Fibroblast of lung (primary cell): ENCODE measurements at regions not wholly inside any gene's neighbourhood (a gene's known extent, or its start where the extent isn't known, plus 50 kb on each side); places are given as distances from the start of the nearest gene placed in this dataset.

ENCODE experiments used
- DNase-seq, 2 donors: peaks; one replicate each; pipeline versions ENCODE4 v3.0.0 to v3.0.0-alpha.2; 2010; ENCODE audit warnings: low read depth in 2 of 2
- H2AFZ ChIP-seq: 2 replicates; pipeline ENCODE4 v1.5.1; 2012; ENCODE audit warnings: low read length, control low read depth, inconsistent platforms
- H3K27ac ChIP-seq: 2 replicates; pipeline ENCODE4 v1.5.1; 2011; ENCODE audit warnings: low read length, control low read depth; ENCODE audit not compliant: insufficient read depth
- H3K27me3 ChIP-seq: 2 replicates; pipeline ENCODE4 v1.5.1; 2011; ENCODE audit warnings: mild to moderate bottlenecking, low read length; ENCODE audit not compliant: control insufficient read depth, insufficient read depth
- H3K36me3 ChIP-seq: 2 replicates; pipeline ENCODE4 v1.5.1; 2011; ENCODE audit warnings: low read length; ENCODE audit not compliant: control insufficient read depth, insufficient read depth
- H3K4me1 ChIP-seq: 2 replicates; pipeline ENCODE4 v1.5.1; 2011; ENCODE audit warnings: low read length; ENCODE audit not compliant: control insufficient read depth, insufficient read depth; ENCODE audit errors: extremely low read depth
- H3K4me2 ChIP-seq: 2 replicates; pipeline ENCODE4 v1.5.1; 2011; ENCODE audit warnings: low read length, control low read depth; ENCODE audit not compliant: insufficient read depth; ENCODE audit errors: extremely low read depth
- H3K4me3 ChIP-seq, 4 experiments: fragments of 200-600 bp in 1 of 4; sonication (generic) in 1 of 4; replicated peaks in 1 of 4; 2 replicates each; pipeline ENCODE4 v1.5.1; 2011 to 2016; ENCODE audit warnings: low read length in 4 of 4, low read depth in 3 of 4, mild to moderate bottlenecking in 3 of 4, control low read depth in 2 of 4, inconsistent platforms in 1 of 4, mixed read lengths in 1 of 4; ENCODE audit not compliant: insufficient read depth in 1 of 4; ENCODE audit errors: control extremely low read depth in 1 of 4
- H3K79me2 ChIP-seq: 2 replicates; pipeline ENCODE4 v1.5.1; 2012; ENCODE audit warnings: mild to moderate bottlenecking, low read length, inconsistent platforms; ENCODE audit not compliant: control insufficient read depth, insufficient read depth
- H3K9ac ChIP-seq: 2 replicates; pipeline ENCODE4 v1.5.1; 2011; ENCODE audit warnings: mild to moderate bottlenecking, low read length, control low read depth; ENCODE audit not compliant: insufficient read depth
- H3K9me3 ChIP-seq: 2 replicates; pipeline ENCODE4 v1.5.1; 2012; ENCODE audit warnings: low read depth, low read length; ENCODE audit not compliant: control insufficient read depth, insufficient read depth
- H4K20me1 ChIP-seq: 2 replicates; pipeline ENCODE4 v1.5.1; 2011; ENCODE audit warnings: low read length; ENCODE audit not compliant: control insufficient read depth, insufficient read depth; ENCODE audit errors: extremely low read depth
- CTCF ChIP-seq, 2 donors: IDR thresholded peaks in 1 of 2; conservative IDR thresholded peaks in 1 of 2; 1 replicate in 1 of 2; 2 replicates in 1 of 2; pipeline ENCODE4 v1.5.1; 2011 to 2012; ENCODE audit warnings: low read length in 2 of 2, control low read depth in 1 of 2, inconsistent platforms in 1 of 2, low read depth in 1 of 2, mild to moderate bottlenecking in 1 of 2
- EZH2 ChIP-seq: IDR thresholded peaks from 2 replicates; pipeline ENCODE4 v1.5.1; 2012; ENCODE audit warnings: low read length, control low read depth, mild to moderate bottlenecking; ENCODE audit errors: missing control alignments

- Histone ChIP-seq H3K4me1 (no peaks in the 10 kb centered on the region), H3K36me3 (no peaks in the 10 kb centered on the region), H3K4me3 (no peak overlapping the region), H4K20me1 (no peaks in the 10 kb centered on the region), H3K4me2 (no peak overlapping the region), H3K9ac (no peak overlapping the region), H3K79me2 (no peaks in the 10 kb centered on the region), H3K27ac (no peak overlapping the region), H3K9me3 (no peaks in the 10 kb centered on the region), H3K27me3 (no peaks in the 10 kb centered on the region), H2AFZ (no peak overlapping the region)
- DNase-seq = no peak
- TF ChIP-seq EZH2 (no peak), CTCF (conservative IDR thresholded peaks at IDR 0.05 in 1 of 2, IDR thresholded peaks at IDR 0.05 in 1 of 2; ENCODE audit: low read depth in 1 of 2, low read length in 2 of 2) (no peak)
Measured at GRCh38 chr5:166018716-166019115, 2272.7 kb upstream of the WWC1 start.

- no peaks in the 10 kb centered on the region for H4K20me1 ChIP-seq
- no peaks in the 10 kb centered on the region for H3K4me1 ChIP-seq
- H3K9me3 ChIP-seq = no peaks in the 10 kb centered on the region
- no peak overlapping the region for H3K4me3 ChIP-seq
- H3K4me2 ChIP-seq = no peak overlapping the region
- H3K9ac ChIP-seq = no peak overlapping the region
- DNase-seq = no peak
- no peaks in the 10 kb centered on the region for H3K79me2 ChIP-seq
- no peak overlapping the region for H3K27ac ChIP-seq
- TF ChIP-seq EZH2 = no peak
- no peak for TF ChIP-seq CTCF (conservative IDR thresholded peaks at IDR 0.05 in 1 of 2, IDR thresholded peaks at IDR 0.05 in 1 of 2; ENCODE audit: low read depth in 1 of 2, low read length in 2 of 2)
- H3K27me3 ChIP-seq = no peaks in the 10 kb centered on the region
- no peak overlapping the region for H2AFZ ChIP-seq
- H3K36me3 ChIP-seq = no peaks in the 10 kb centered on the region
Measured at GRCh38 chr5:166022065-166022464, 2269.4 kb upstream of the WWC1 start.

- no peaks in the 10 kb centered on the region for H3K4me1 ChIP-seq
- no peak for DNase-seq
- no peaks in the 10 kb centered on the region for H3K9me3 ChIP-seq
- TF ChIP-seq CTCF (conservative IDR thresholded peaks at IDR 0.05 in 1 of 2, IDR thresholded peaks at IDR 0.05 in 1 of 2; ENCODE audit: low read depth in 1 of 2, low read length in 2 of 2) (no peak), EZH2 (no peak)
- H3K36me3 ChIP-seq = no peaks in the 10 kb centered on the region
- H4K20me1 ChIP-seq = no peaks in the 10 kb centered on the region
- H3K27me3 ChIP-seq = no peaks in the 10 kb centered on the region
- H3K4me2 ChIP-seq = no peak overlapping the region
- no peak overlapping the region for H2AFZ ChIP-seq
- no peaks in the 10 kb centered on the region for H3K79me2 ChIP-seq
- H3K4me3 ChIP-seq = no peak overlapping the region
- no peak overlapping the region for H3K9ac ChIP-seq
- no peak overlapping the region for H3K27ac ChIP-seq
Measured at GRCh38 chr5:166024970-166025369, 2266.5 kb upstream of the WWC1 start.
